ENCODE measurements at regions not wholly inside any gene's neighbourhood (a gene's known extent, or its start where the extent isn't known, plus 50 kb on each side); places are given as distances from the start of the nearest gene placed in this dataset.

DNA sequence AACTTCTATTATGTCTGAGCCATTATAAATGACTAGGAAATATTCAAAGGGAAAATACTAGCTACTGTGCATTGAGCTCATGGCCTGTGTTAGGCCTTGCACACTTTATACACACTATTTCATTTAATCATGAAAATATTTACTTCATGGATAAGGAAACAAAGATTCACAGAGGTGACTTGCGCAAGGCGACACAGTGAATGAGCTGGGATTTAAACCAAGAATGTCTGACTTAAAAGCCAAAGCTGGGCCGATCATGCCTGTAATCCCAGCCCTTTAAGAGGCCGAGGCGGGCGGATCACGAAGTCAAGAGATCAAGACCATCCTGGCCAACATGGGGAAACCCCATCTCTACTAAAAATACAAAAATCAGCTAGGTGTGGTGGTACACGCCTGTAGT is 231.5 kb downstream of the MIAT start:
- TF ChIP-seq POLR2A (IDR thresholded peaks at IDR 0.05) (no peak), EP300 (IDR thresholded peaks at IDR 0.05) (no peak)
- TF ChIP-seq, protein P1, sequence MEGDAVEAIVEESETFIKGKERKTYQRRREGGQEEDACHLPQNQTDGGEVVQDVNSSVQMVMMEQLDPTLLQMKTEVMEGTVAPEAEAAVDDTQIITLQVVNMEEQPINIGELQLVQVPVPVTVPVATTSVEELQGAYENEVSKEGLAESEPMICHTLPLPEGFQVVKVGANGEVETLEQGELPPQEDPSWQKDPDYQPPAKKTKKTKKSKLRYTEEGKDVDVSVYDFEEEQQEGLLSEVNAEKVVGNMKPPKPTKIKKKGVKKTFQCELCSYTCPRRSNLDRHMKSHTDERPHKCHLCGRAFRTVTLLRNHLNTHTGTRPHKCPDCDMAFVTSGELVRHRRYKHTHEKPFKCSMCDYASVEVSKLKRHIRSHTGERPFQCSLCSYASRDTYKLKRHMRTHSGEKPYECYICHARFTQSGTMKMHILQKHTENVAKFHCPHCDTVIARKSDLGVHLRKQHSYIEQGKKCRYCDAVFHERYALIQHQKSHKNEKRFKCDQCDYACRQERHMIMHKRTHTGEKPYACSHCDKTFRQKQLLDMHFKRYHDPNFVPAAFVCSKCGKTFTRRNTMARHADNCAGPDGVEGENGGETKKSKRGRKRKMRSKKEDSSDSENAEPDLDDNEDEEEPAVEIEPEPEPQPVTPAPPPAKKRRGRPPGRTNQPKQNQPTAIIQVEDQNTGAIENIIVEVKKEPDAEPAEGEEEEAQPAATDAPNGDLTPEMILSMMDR (IDR thresholded peaks at IDR 0.05): no peak
